Neuronal stem cell (in vitro differentiated cells): ENCODE measurements at regions not wholly inside any gene's neighbourhood (a gene's known extent, or its start where the extent isn't known, plus 50 kb on each side); places are given as distances from the start of the nearest gene placed in this dataset.

ENCODE experiments used
- DNase-seq: peaks from one replicate; pipeline ENCODE4 v3.0.0-alpha.2; 2013; ENCODE audit warnings: low spot score
- H2AFZ ChIP-seq: one replicate; pipeline ENCODE4 v1.6.1; 2013; ENCODE audit warnings: mild to moderate bottlenecking, low read length, inconsistent platforms
- H2AK5ac ChIP-seq: 2 replicates; pipeline ENCODE4 v1.6.1; 2013; ENCODE audit warnings: low read depth, mild to moderate bottlenecking, inconsistent platforms, low read length, moderate library complexity, mixed read lengths
- H2BK120ac ChIP-seq: 2 replicates; pipeline ENCODE4 v1.6.1; 2013; ENCODE audit warnings: low read depth, mild to moderate bottlenecking, inconsistent platforms, low read length, moderate library complexity, mixed read lengths
- H2BK12ac ChIP-seq: one replicate; pipeline ENCODE4 v1.6.1; 2013; ENCODE audit warnings: low read length, inconsistent platforms
- H2BK15ac ChIP-seq: 2 replicates; pipeline ENCODE4 v1.6.1; 2013; ENCODE audit warnings: mild to moderate bottlenecking, low read length, inconsistent platforms, mixed read lengths
- H2BK5ac ChIP-seq: one replicate; pipeline ENCODE4 v1.6.1; 2013; ENCODE audit warnings: inconsistent platforms, mild to moderate bottlenecking, low read length, moderate library complexity
- H3K14ac ChIP-seq: one replicate; pipeline ENCODE4 v1.6.1; 2013; ENCODE audit warnings: low read length, inconsistent platforms
- H3K18ac ChIP-seq: 2 replicates; pipeline ENCODE4 v1.6.1; 2013; ENCODE audit warnings: low read length, inconsistent platforms
- H3K23ac ChIP-seq: 2 replicates; pipeline ENCODE4 v1.6.1; 2013; ENCODE audit warnings: low read depth, mild to moderate bottlenecking, mixed read lengths, low read length, inconsistent platforms; ENCODE audit not compliant: poor library complexity
- H3K27ac ChIP-seq: replicated peaks from 3 replicates; pipeline ENCODE4 v1.5.1; 2013; ENCODE audit warnings: low read length, inconsistent platforms
- H3K27me3 ChIP-seq, 3 experiments: 2 replicates each; pipeline ENCODE4 v1.6.1; 2013; ENCODE audit warnings: low read length in 3 of 3, mild to moderate bottlenecking in 2 of 3, inconsistent platforms in 1 of 3, low read depth in 1 of 3, mixed read lengths in 1 of 3, moderate library complexity in 1 of 3; ENCODE audit not compliant: control insufficient read depth in 3 of 3, insufficient read depth in 3 of 3
- H3K36me3 ChIP-seq, 2 donors: replicated peaks in 1 of 2; 2 replicates each; pipeline ENCODE4 v1.6.1; 2013; ENCODE audit warnings: low read length in 2 of 2; ENCODE audit not compliant: control insufficient read depth in 2 of 2, insufficient read depth in 2 of 2
- H3K4ac ChIP-seq: 2 replicates; pipeline ENCODE4 v1.6.1; 2013; ENCODE audit warnings: inconsistent platforms, mild to moderate bottlenecking, low read length, moderate library complexity
- H3K4me1 ChIP-seq, 2 donors: 1 replicate in 1 of 2; 2 replicates in 1 of 2; pipeline ENCODE4 v1.6.1; 2013; ENCODE audit warnings: low read length in 2 of 2, low read depth in 1 of 2; ENCODE audit not compliant: control insufficient read depth in 2 of 2, insufficient read depth in 1 of 2
- H3K4me2 ChIP-seq: one replicate; pipeline ENCODE4 v1.6.1; 2013; ENCODE audit warnings: mild to moderate bottlenecking, low read length, inconsistent platforms; ENCODE audit not compliant: insufficient read depth, poor library complexity, severe bottlenecking
- H3K4me3 ChIP-seq, 2 donors: 2 replicates each; pipeline ENCODE4 v1.5.1; 2013; ENCODE audit warnings: low read length in 2 of 2, mild to moderate bottlenecking in 2 of 2, inconsistent platforms in 1 of 2, moderate library complexity in 1 of 2
- H3K79me1 ChIP-seq: one replicate; pipeline ENCODE4 v1.6.1; 2013; ENCODE audit warnings: low read depth, mild to moderate bottlenecking, inconsistent platforms, low read length, moderate library complexity
- H3K9ac ChIP-seq: one replicate; pipeline ENCODE4 v1.6.1; 2013; ENCODE audit warnings: mild to moderate bottlenecking, low read depth, low read length, inconsistent platforms; ENCODE audit not compliant: poor library complexity
- H3K9me3 ChIP-seq, 2 donors: replicated peaks in 1 of 2; 2 replicates each; pipeline versions ENCODE3 to v1.6.1; 2013; ENCODE audit warnings: low read length in 2 of 2, mild to moderate bottlenecking in 2 of 2, inconsistent platforms in 1 of 2, low read depth in 1 of 2, mixed read lengths in 1 of 2, moderate library complexity in 1 of 2; ENCODE audit not compliant: control insufficient read depth in 2 of 2, insufficient read depth in 1 of 2
- H4K8ac ChIP-seq: one replicate; pipeline ENCODE4 v1.6.1; 2013; ENCODE audit warnings: low read depth, mild to moderate bottlenecking, inconsistent platforms, low read length, moderate library complexity
- H4K91ac ChIP-seq: one replicate; pipeline ENCODE4 v1.6.1; 2013; ENCODE audit warnings: low read length, low read depth, mild to moderate bottlenecking, inconsistent platforms; ENCODE audit not compliant: poor library complexity
- WGBS, 2 donors: extraction: QIAGEN DNeasy Blood & Tissue Kit; methylation state at CpG; one replicate each; pipeline ENCODE4 v1.1.7; 2013; ENCODE audit warnings: missing lambda C conversion rate in 2 of 2, mixed read lengths in 1 of 2; ENCODE audit not compliant: insufficient read length in 2 of 2, insufficient replicate concordance in 1 of 2; ENCODE audit errors: extremely low coverage in 2 of 2; 5-methylcytosine and 5-hydroxymethylcytosine counted together

GRCh38 chr5:104763216-104763615 lies 1200.6 kb upstream of the NUDT12 start:
- Histone ChIP-seq H3K4ac (no peak overlapping the region), H3K4me3 (no peak overlapping the region), H2AK5ac (no peak overlapping the region), H3K9ac (no peak overlapping the region), H3K27me3 (no peaks in the 10 kb centered on the region), H3K14ac (no peak overlapping the region), H3K79me1 (no peaks in the 10 kb centered on the region), H2BK12ac (no peak overlapping the region), H2BK120ac (no peak overlapping the region), H4K8ac (no peak overlapping the region), H4K91ac (no peak overlapping the region), H3K18ac (no peak overlapping the region), H3K4me2 (no peak overlapping the region), H3K4me1 (no peaks in the 10 kb centered on the region), H3K36me3 (no peaks in the 10 kb centered on the region), H2BK15ac (no peak overlapping the region), H3K27ac (no peak overlapping the region), H2BK5ac (no peak overlapping the region), H3K9me3 (no peaks in the 10 kb centered on the region), H2AFZ (peak overlapping the region; percentile 39), H3K23ac (no peak overlapping the region)
- WGBS, 2 donors = no CpG with 5 or more reads among the region's 1 CpG
- DNase-seq = no peak

DNA sequence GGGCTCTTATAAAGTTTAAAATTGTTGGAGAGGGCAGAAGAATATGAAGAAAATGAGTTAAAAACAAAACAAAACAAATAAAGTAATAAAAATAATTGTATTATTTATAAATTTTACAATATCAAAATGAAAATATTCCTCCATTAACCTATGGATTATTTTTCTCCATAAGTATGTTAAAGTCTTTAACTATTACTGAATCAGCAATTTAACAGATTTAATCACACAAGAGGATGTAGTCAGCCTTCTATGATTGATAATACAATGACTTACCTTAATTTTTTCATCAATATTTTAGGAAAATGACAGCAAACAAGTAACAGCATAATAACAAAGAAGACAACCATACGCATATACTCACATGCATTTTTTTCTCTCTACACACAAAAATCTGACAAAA lies 1195.3 kb upstream of the NUDT12 start:
- H3K9me3 ChIP-seq = no peaks in the 10 kb centered on the region
- no peak overlapping the region for H2BK5ac ChIP-seq
- no peak overlapping the region for H2BK12ac ChIP-seq
- DNase-seq = no peak
- no peak overlapping the region for H3K4me2 ChIP-seq
- H4K91ac ChIP-seq = no peak overlapping the region
- no peak overlapping the region for H3K4me3 ChIP-seq
- H3K27me3 ChIP-seq = no peaks in the 10 kb centered on the region
- H3K27ac ChIP-seq = no peak overlapping the region
- no peak overlapping the region for H3K4ac ChIP-seq
- H2BK15ac ChIP-seq = no peak overlapping the region
- H3K36me3 ChIP-seq = no peaks in the 10 kb centered on the region
- no peak overlapping the region for H3K14ac ChIP-seq
- no peak overlapping the region for H2AK5ac ChIP-seq
- H3K9ac ChIP-seq = no peak overlapping the region
- no CpG with 5 or more reads among the region's 1 CpG for WGBS, 2 donors
- H3K23ac ChIP-seq = no peak overlapping the region
- H2BK120ac ChIP-seq = no peak overlapping the region
- no peaks in the 10 kb centered on the region for H3K4me1 ChIP-seq
- H3K79me1 ChIP-seq = no peaks in the 10 kb centered on the region
- no peak overlapping the region for H2AFZ ChIP-seq
- no peak overlapping the region for H3K18ac ChIP-seq
- H4K8ac ChIP-seq = no peak overlapping the region

DNA sequence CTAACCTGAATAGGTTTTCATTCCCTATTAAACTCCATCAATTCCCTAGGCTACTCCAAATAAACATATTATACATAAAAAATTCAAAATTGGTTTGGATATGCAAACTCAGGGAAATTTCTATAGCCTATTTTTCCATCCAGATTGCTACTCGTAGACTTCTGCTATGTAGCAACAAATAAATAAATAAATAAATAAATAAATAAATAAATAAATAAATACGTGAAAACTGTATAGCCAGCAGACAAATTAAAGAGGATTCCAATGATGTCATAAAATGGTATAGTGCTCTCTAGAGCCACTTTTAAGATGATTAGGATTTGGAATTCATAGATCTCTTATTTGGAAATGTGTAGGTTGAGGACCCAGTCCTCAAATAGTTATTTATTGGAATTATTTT lies 1193.2 kb upstream of the NUDT12 start:
- Histone ChIP-seq H3K4ac (no peak overlapping the region), H2BK12ac (no peak overlapping the region), H2BK15ac (no peak overlapping the region), H3K27me3 (no peaks in the 10 kb centered on the region), H3K23ac (no peak overlapping the region), H3K79me1 (no peaks in the 10 kb centered on the region), H3K36me3 (no peaks in the 10 kb centered on the region), H4K8ac (no peak overlapping the region), H2AFZ (no peak overlapping the region), H2AK5ac (no peak overlapping the region), H3K9me3 (no peaks in the 10 kb centered on the region), H3K4me3 (no peak overlapping the region), H3K18ac (no peak overlapping the region), H3K27ac (no peak overlapping the region), H2BK5ac (no peak overlapping the region), H3K9ac (no peak overlapping the region), H2BK120ac (no peak overlapping the region), H3K4me2 (no peak overlapping the region), H4K91ac (no peak overlapping the region), H3K14ac (no peak overlapping the region), H3K4me1 (no peaks in the 10 kb centered on the region)
- WGBS, 2 donors = no CpG with 5 or more reads among the region's 2 CpGs
- no peak for DNase-seq

DNA sequence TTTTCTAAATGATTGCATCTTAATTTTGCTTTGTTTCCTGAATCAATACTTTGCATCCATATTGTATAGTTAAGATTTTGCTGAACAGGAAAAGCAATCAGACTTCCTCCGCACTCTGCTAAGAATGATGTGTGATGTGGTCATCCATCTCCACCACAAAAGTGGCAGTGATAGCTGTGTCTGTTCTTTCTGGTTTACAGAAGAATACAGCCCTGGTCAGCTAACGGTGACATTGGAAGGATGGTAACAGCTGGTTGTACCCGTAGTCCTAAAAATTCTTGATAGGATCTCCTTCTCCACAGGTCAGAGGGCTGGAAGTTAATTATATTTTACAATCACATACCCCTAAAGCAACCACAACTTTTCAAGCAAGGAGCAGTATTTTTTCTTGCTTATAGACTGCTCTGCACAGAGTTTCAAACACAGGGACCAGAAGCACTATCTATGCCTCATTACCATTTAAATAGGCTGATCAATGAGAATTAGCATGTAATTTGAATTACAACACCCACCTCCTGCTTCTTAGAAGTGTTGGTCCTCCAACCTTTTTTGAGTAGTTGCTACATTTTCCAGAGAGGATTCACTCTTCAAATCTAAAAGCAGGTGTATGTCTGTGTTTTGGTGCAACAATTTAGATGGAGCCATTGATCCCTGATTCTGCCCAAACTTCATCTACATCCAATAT lies 1191.9 kb upstream of the NUDT12 start:
- H3K27me3 ChIP-seq = no peaks in the 10 kb centered on the region
- no peak overlapping the region for H2BK15ac ChIP-seq
- no peaks in the 10 kb centered on the region for H3K79me1 ChIP-seq
- no peak overlapping the region for H3K27ac ChIP-seq
- no peak overlapping the region for H4K8ac ChIP-seq
- H3K4me3 ChIP-seq = no peak overlapping the region
- H3K14ac ChIP-seq = no peak overlapping the region
- no peak overlapping the region for H2BK120ac ChIP-seq
- H3K4ac ChIP-seq = no peak overlapping the region
- no peaks in the 10 kb centered on the region for H3K9me3 ChIP-seq
- no peaks in the 10 kb centered on the region for H3K4me1 ChIP-seq
- no peak overlapping the region for H3K23ac ChIP-seq
- no peak overlapping the region for H3K18ac ChIP-seq
- H2AFZ ChIP-seq = peak overlapping the region; percentile 19
- H2BK12ac ChIP-seq = no peak overlapping the region
- H2BK5ac ChIP-seq = no peak overlapping the region
- H3K36me3 ChIP-seq = no peaks in the 10 kb centered on the region
- no peak for DNase-seq
- H3K4me2 ChIP-seq = no peak overlapping the region
- no CpG with 5 or more reads among the region's 3 CpGs for WGBS, 2 donors
- H4K91ac ChIP-seq = no peak overlapping the region
- no peak overlapping the region for H3K9ac ChIP-seq
- H2AK5ac ChIP-seq = no peak overlapping the region
